ENCODE measurements at regions not wholly inside any gene's neighbourhood (a gene's known extent, or its start where the extent isn't known, plus 50 kb on each side); places are given as distances from the start of the nearest gene placed in this dataset.
"Not testable (repeated sequence)": the region's sequence is repeated elsewhere in the genome, so short reads cannot be mapped to it uniquely, and the experiment has no call there.

- FAIRE-seq (no peak), DNase-seq (ENCODE audit: insufficient read length, low spot score) (no peak)
- TF ChIP-seq CTCF (IDR thresholded peaks at IDR 0.05; ENCODE audit: insufficient read depth, missing control alignments) = no peak
Observed at GRCh38 chr5:2091921-2092320, 209.2 kb upstream of the IRX4 start.

- no peak for TF ChIP-seq CTCF (IDR thresholded peaks at IDR 0.05; ENCODE audit: insufficient read depth, missing control alignments)
- FAIRE-seq (no peak), DNase-seq (ENCODE audit: insufficient read length, low spot score) (no peak)
Observed at GRCh38 chr5:2087980-2088379, 205.3 kb upstream of the IRX4 start.

GRCh38 chr5:2075365-2075764 is 192.6 kb upstream of the IRX4 start:
- FAIRE-seq (no peak), DNase-seq (ENCODE audit: insufficient read length, low spot score) (no peak)
- no peak for TF ChIP-seq CTCF (IDR thresholded peaks at IDR 0.05; ENCODE audit: insufficient read depth, missing control alignments)

- no peak for FAIRE-seq
- no peak for TF ChIP-seq CTCF (IDR thresholded peaks at IDR 0.05; ENCODE audit: insufficient read depth, missing control alignments)
Observed at GRCh38 chr5:2071562-2071961, 188.8 kb upstream of the IRX4 start.

GRCh38 chr5:2070787-2071186 is 188.1 kb upstream of the IRX4 start:
- not testable (repeated sequence) for DNase-seq (ENCODE audit: insufficient read length, low spot score); FAIRE-seq

More at GRCh38 chr5:2071562-2071961, 188.8 kb upstream of the IRX4 start:
- DNase-seq (ENCODE audit: insufficient read length, low spot score) = no peak

- no peak for FAIRE-seq
- DNase-seq (ENCODE audit: insufficient read length, low spot score) = no peak
- TF ChIP-seq CTCF (IDR thresholded peaks at IDR 0.05; ENCODE audit: insufficient read depth, missing control alignments) = no peak
Observed at GRCh38 chr5:2068531-2068930, 185.8 kb upstream of the IRX4 start.

GRCh38 chr5:2066373-2066772 is 183.6 kb upstream of the IRX4 start:
- no peak for TF ChIP-seq CTCF (IDR thresholded peaks at IDR 0.05; ENCODE audit: insufficient read depth, missing control alignments)

GRCh38 chr5:2063380-2063779 is 180.7 kb upstream of the IRX4 start:
- not testable (repeated sequence) for DNase-seq (ENCODE audit: insufficient read length, low spot score); FAIRE-seq

More at GRCh38 chr5:2066373-2066772, 183.6 kb upstream of the IRX4 start:
- FAIRE-seq (no peak), DNase-seq (ENCODE audit: insufficient read length, low spot score) (no peak)

Measured in D721Med (cell line).